ENCODE measurements at regions not wholly inside any gene's neighbourhood (a gene's known extent, or its start where the extent isn't known, plus 50 kb on each side); places are given as distances from the start of the nearest gene placed in this dataset.

GRCh38 chr15:96428742-96429141, 98.2 kb downstream of the NR2F2 start:
- TF ChIP-seq MEF2D (CRISPR knock-in tag; IDR thresholded peaks at IDR 0.05), result no peak
- TF ChIP-seq, protein P1, sequence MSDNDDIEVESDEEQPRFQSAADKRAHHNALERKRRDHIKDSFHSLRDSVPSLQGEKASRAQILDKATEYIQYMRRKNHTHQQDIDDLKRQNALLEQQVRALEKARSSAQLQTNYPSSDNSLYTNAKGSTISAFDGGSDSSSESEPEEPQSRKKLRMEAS (IDR thresholded peaks at IDR 0.05), result no peak
- TF ChIP-seq SRY (CRISPR knock-in tag; IDR thresholded peaks at IDR 0.05), result no peak
- no peak for TF ChIP-seq ZZZ3 (CRISPR knock-in tag; IDR thresholded peaks at IDR 0.05; ENCODE audit: borderline replicate concordance)
- TF ChIP-seq ELF4 (CRISPR knock-in tag; IDR thresholded peaks at IDR 0.05; ENCODE audit: borderline replicate concordance), result no peak
- no peak for TF ChIP-seq POLR2AphosphoS5 (IDR thresholded peaks at IDR 0.05; ENCODE audit: low read depth, low read length)
- TF ChIP-seq CTCF (CRISPR knock-in tag; IDR thresholded peaks at IDR 0.05), result no peak
- TF ChIP-seq, protein P2, sequence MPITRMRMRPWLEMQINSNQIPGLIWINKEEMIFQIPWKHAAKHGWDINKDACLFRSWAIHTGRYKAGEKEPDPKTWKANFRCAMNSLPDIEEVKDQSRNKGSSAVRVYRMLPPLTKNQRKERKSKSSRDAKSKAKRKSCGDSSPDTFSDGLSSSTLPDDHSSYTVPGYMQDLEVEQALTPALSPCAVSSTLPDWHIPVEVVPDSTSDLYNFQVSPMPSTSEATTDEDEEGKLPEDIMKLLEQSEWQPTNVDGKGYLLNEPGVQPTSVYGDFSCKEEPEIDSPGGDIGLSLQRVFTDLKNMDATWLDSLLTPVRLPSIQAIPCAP (CRISPR knock-in tag; IDR thresholded peaks at IDR 0.05; ENCODE audit: low read depth), result no peak
- no peak for TF ChIP-seq ZNF256 (CRISPR knock-in tag; conservative IDR thresholded peaks at IDR 0.05)
- no peak for TF ChIP-seq PHF21A (CRISPR knock-in tag; IDR thresholded peaks at IDR 0.05)
- TF ChIP-seq NFATC3 (CRISPR knock-in tag; IDR thresholded peaks at IDR 0.05), result no peak
- TF ChIP-seq PREB (CRISPR knock-in tag; IDR thresholded peaks at IDR 0.05), result no peak
- TF ChIP-seq ATF2 (CRISPR knock-in tag; IDR thresholded peaks at IDR 0.05), result no peak
- no peak for TF ChIP-seq ESRRA (CRISPR knock-in tag; IDR thresholded peaks at IDR 0.05; ENCODE audit: low read depth)

All from HepG2 (cell line).